SK-N-SH (cell line): ENCODE measurements at regions not wholly inside any gene's neighbourhood (a gene's known extent, or its start where the extent isn't known, plus 50 kb on each side); places are given as distances from the start of the nearest gene placed in this dataset.
"Not testable (repeated sequence)": the region's sequence is repeated elsewhere in the genome, so short reads cannot be mapped to it uniquely, and the experiment has no call there.

ENCODE experiments used
- CTCF ChIA-PET: fragments of 300-600, 350-600 bp; formaldehyde crosslinking; extraction: SDS; loops from one replicate; lab custom pipeline; 2021; lab: Yijun Ruan, JAX
- POLR2A ChIA-PET: fragments of 350-600 bp; sonication (Branson Sonifier 250); formaldehyde crosslinking; extraction: SDS; loops from one replicate; lab custom pipeline; 2020; ENCODE audit warnings: antibody characterized with exemption, inconsistent platforms; lab: Yijun Ruan, JAX
- DNase-seq: peaks from one replicate; pipeline ENCODE4 v3.0.0; 2012
- H2AFZ ChIP-seq: fragments of 200-600 bp; sonication (generic); 2 replicates; pipeline ENCODE4 v1.8.1; 2016; ENCODE audit warnings: antibody characterized with exemption, mild to moderate bottlenecking, low read depth
- H3F3A ChIP-seq: fragments of 200-600 bp; sonication (generic); replicated peaks from 2 replicates; pipeline ENCODE3; 2016; ENCODE audit warnings: antibody characterized with exemption, mild to moderate bottlenecking; ENCODE audit not compliant: insufficient read depth
- H3K27ac ChIP-seq, 2 experiments: fragments of 200-500 bp in 1 of 2; fragments of 200-600 bp in 1 of 2; sonication (Bioruptor generic) in 1 of 2; sonication (generic), shearing (Covaris generic) in 1 of 2; 2 replicates each; pipeline versions ENCODE4 v1.5.1 to v1.6.1; 2014 to 2016; ENCODE audit warnings: low read depth in 2 of 2, inconsistent platforms in 1 of 2, low read length in 1 of 2, mild to moderate bottlenecking in 1 of 2, mixed read lengths in 1 of 2
- H3K27me3 ChIP-seq: fragments of 200-600 bp; sonication (generic), shearing (Covaris generic); 2 replicates; pipeline ENCODE4 v1.6.1; 2016; ENCODE audit warnings: mixed run types; ENCODE audit not compliant: insufficient read depth
- H3K36me3 ChIP-seq, 2 experiments: fragments of 200-500 bp in 1 of 2; fragments of 200-600 bp in 1 of 2; sonication (Bioruptor generic) in 1 of 2; sonication (generic) in 1 of 2; replicated peaks in 1 of 2; 2 replicates each; pipeline versions ENCODE3 to v1.5.1; 2014 to 2016; ENCODE audit warnings: low read length in 1 of 2, mild to moderate bottlenecking in 1 of 2; ENCODE audit not compliant: insufficient read depth in 2 of 2, control insufficient read depth in 1 of 2
- H3K4me1 ChIP-seq, 2 experiments: fragments of 200-500 bp in 1 of 2; fragments of 200-600 bp in 1 of 2; sonication (Bioruptor generic) in 1 of 2; sonication (generic), shearing (Covaris generic) in 1 of 2; 2 replicates each; pipeline versions ENCODE4 v1.5.1 to v1.6.1; 2014 to 2016; ENCODE audit warnings: low read depth in 1 of 2, low read length in 1 of 2, mixed run types in 1 of 2; ENCODE audit not compliant: insufficient read depth in 2 of 2, control insufficient read depth in 1 of 2
- H3K4me2 ChIP-seq: fragments of 200-600 bp; sonication (generic), shearing (Covaris generic); 2 replicates; pipeline ENCODE4 v1.6.1; 2017; ENCODE audit warnings: mixed run types
- H3K4me3 ChIP-seq, 2 experiments: fragments of 200-500 bp in 1 of 2; fragments of 200-600 bp in 1 of 2; sonication (Bioruptor generic) in 1 of 2; sonication (generic), shearing (Covaris generic) in 1 of 2; 2 replicates each; pipeline versions ENCODE4 v1.5.1 to v1.8.1; 2014 to 2016; ENCODE audit warnings: low read depth in 2 of 2, inconsistent platforms in 1 of 2, low read length in 1 of 2, mild to moderate bottlenecking in 1 of 2, mixed read lengths in 1 of 2, moderate library complexity in 1 of 2
- H3K79me2 ChIP-seq: fragments of 200-600 bp; sonication (generic); 2 replicates; pipeline ENCODE4 v1.8.1; 2017; ENCODE audit warnings: mild to moderate bottlenecking; ENCODE audit not compliant: insufficient read depth
- H3K9ac ChIP-seq: fragments of 200-600 bp; sonication (generic); 2 replicates; pipeline ENCODE4 v1.6.1; 2017; ENCODE audit warnings: mixed run types
- H3K9me2 ChIP-seq: fragments of 200-600 bp; sonication (generic); 2 replicates; pipeline ENCODE4 v1.6.1; 2017; ENCODE audit warnings: mixed run types
- H3K9me3 ChIP-seq: fragments of 200-600 bp; sonication (generic); 2 replicates; pipeline ENCODE4 v1.6.1; 2017; ENCODE audit warnings: mixed run types, mild to moderate bottlenecking, moderate library complexity
- H4K20me1 ChIP-seq: fragments of 200-600 bp; sonication (generic); 2 replicates; pipeline ENCODE4 v1.6.1; 2017; ENCODE audit warnings: mild to moderate bottlenecking, mixed run types; ENCODE audit not compliant: insufficient read depth
- CHD2 ChIP-seq: fragments of 150-350 bp; IDR thresholded peaks from 2 replicates; pipeline ENCODE4 v1.6.1; 2018; ENCODE audit warnings: low read length; ENCODE audit not compliant: partially characterized antibody
- FOSL2 ChIP-seq: IDR thresholded peaks from 2 replicates; pipeline ENCODE4 v1.4.0; 2012; ENCODE audit warnings: low read depth, mild to moderate bottlenecking, moderate library complexity, borderline replicate concordance
- MEF2A ChIP-seq: IDR thresholded peaks from 2 replicates; pipeline ENCODE4 v1.4.0; 2012; ENCODE audit warnings: low read depth, borderline replicate concordance
- POLR2AphosphoS5 ChIP-seq: IDR thresholded peaks from 2 replicates; pipeline ENCODE4 v1.6.1; 2012; ENCODE audit warnings: low read depth, low read length
- RAD21 ChIP-seq: IDR thresholded peaks from 2 replicates; pipeline ENCODE4 v1.6.1; 2012; ENCODE audit warnings: mild to moderate bottlenecking, low read length
- SIN3A ChIP-seq: IDR thresholded peaks from 2 replicates; pipeline ENCODE4 v1.6.1; 2012; ENCODE audit warnings: low read depth, mild to moderate bottlenecking, low read length, moderate library complexity, borderline replicate concordance
- TEAD4 ChIP-seq: IDR thresholded peaks from 2 replicates; pipeline ENCODE4 v1.4.0; 2012; ENCODE audit warnings: mild to moderate bottlenecking, borderline replicate concordance; ENCODE audit not compliant: insufficient read depth
- WGBS: methylation state at CpG from one replicate; pipeline ENCODE4 v1.1.6; 2017; ENCODE audit warnings: low lambda C conversion rate; 5-methylcytosine and 5-hydroxymethylcytosine counted together

GRCh38 chr1:121558034-121558433 lies 373.3 kb downstream of the SRGAP2C start:
- peak overlapping the region; percentile 48; the same call in 1 of the 2 replicates for H2AFZ ChIP-seq
- H3K4me1 ChIP-seq, H3K4me3 ChIP-seq, H3K9me2 ChIP-seq, POLR2A ChIA-PET, DNase-seq, H3K9ac ChIP-seq, H3K27me3 ChIP-seq, H3K79me2 ChIP-seq, H3K27ac ChIP-seq, H3F3A ChIP-seq, H4K20me1 ChIP-seq, H3K9me3 ChIP-seq, H3K36me3 ChIP-seq, CTCF ChIA-PET: not testable (repeated sequence)
- WGBS = 11% methylated on average over 1 of the region's 1 CpG
- H3K4me2 ChIP-seq = 0 out of 2 replicates have a peak overlapping the region, but pooled peaks have one; percentile 27

- H3K36me3 ChIP-seq = no peaks in the 10 kb centered on the region
- ChIA-PET CTCF (no interaction called here), POLR2A (no interaction called here)
- DNase-seq = no peak
- no peak overlapping the region for H3K4me3 ChIP-seq
- H3K9me3 ChIP-seq = no peaks in the 10 kb centered on the region
- H3F3A ChIP-seq = no peaks in the 10 kb centered on the region
- H3K9me2 ChIP-seq = no peaks in the 10 kb centered on the region
- H4K20me1 ChIP-seq = no peaks in the 10 kb centered on the region
- H3K4me2 ChIP-seq = 0 out of 2 replicates have a peak overlapping the region, but pooled peaks have one; percentile 27
- H3K27ac ChIP-seq = no peak overlapping the region
- peak; percentile 10; the same call in 1 of the 2 replicates for TF ChIP-seq FOSL2
- no peak for TF ChIP-seq TEAD4
- no peak for TF ChIP-seq SIN3A
- no peak overlapping the region for H2AFZ ChIP-seq
- no peak overlapping the region for H3K9ac ChIP-seq
- no peaks in the 10 kb centered on the region; the same call in 1 of the 2 replicates for H3K27me3 ChIP-seq
- H3K79me2 ChIP-seq = no peaks in the 10 kb centered on the region
- WGBS = 30% methylated on average over 2 of the region's 2 CpGs
- peaks cover 0 to 5% of the 10 kb centered on the region in 2 experiments; a peak in 1 of 4 replicates for H3K4me1 ChIP-seq
Observed at GRCh38 chr1:121558514-121558913, 373.7 kb downstream of the SRGAP2C start.

GRCh38 chr1:121566346-121566745 lies 381.6 kb downstream of the SRGAP2C start:
- Histone ChIP-seq H3K4me3 (no peak overlapping the region), H3K27me3 (no peaks in the 10 kb centered on the region; the same call in 1 of the 2 replicates), H3F3A (no peaks in the 10 kb centered on the region), H2AFZ (no peak overlapping the region), H3K9ac (no peak overlapping the region), H3K4me2 (no peak overlapping the region), H3K36me3 (no peaks in the 10 kb centered on the region), H3K9me2 (no peaks in the 10 kb centered on the region), H4K20me1 (no peaks in the 10 kb centered on the region), H3K27ac (no peak overlapping the region)
- CTCF ChIA-PET = no interaction called here
- DNase-seq = no peak
- WGBS = 6% methylated on average over 4 of the region's 4 CpGs
- TF ChIP-seq CHD2 (no peak), TEAD4 (no peak)
- TF ChIP-seq, all 33 proteins: peak for 0
- no peaks in the 10 kb centered on the region for H3K79me2 ChIP-seq
- no peaks in the 10 kb centered on the region for H3K9me3 ChIP-seq
- H3K4me1 ChIP-seq = no peaks in the 10 kb centered on the region
- POLR2A ChIA-PET = no interaction called here

- ChIA-PET POLR2A (no interaction called here), CTCF (no interaction called here)
- no peak for DNase-seq
- no peaks in the 10 kb centered on the region; the same call in 1 of the 2 replicates for H3K27me3 ChIP-seq
- no peaks in the 10 kb centered on the region for H4K20me1 ChIP-seq
- H3K9me3 ChIP-seq = no peaks in the 10 kb centered on the region
- TF ChIP-seq MEF2A = no peak
- no peak for TF ChIP-seq RAD21
- TF ChIP-seq SIN3A = no peak
- no peak for TF ChIP-seq POLR2AphosphoS5
- H3K36me3 ChIP-seq = no peaks in the 10 kb centered on the region
- no peak overlapping the region for H3K4me2 ChIP-seq
- 0% methylated on average over 1 of the region's 1 CpG for WGBS
- H3K4me1 ChIP-seq = no peaks in the 10 kb centered on the region
- no peaks in the 10 kb centered on the region for H3K9me2 ChIP-seq
- no peak overlapping the region for H3K4me3 ChIP-seq
- no peak overlapping the region for H3K27ac ChIP-seq
- H3F3A ChIP-seq = no peaks in the 10 kb centered on the region
- no peak overlapping the region for H2AFZ ChIP-seq
- H3K9ac ChIP-seq = no peak overlapping the region
- no peaks in the 10 kb centered on the region for H3K79me2 ChIP-seq
Observed at GRCh38 chr1:121569428-121569827, 384.7 kb downstream of the SRGAP2C start.
